Lung (tissue), 11 donors: ENCODE measurements at regions not wholly inside any gene's neighbourhood (a gene's known extent, or its start where the extent isn't known, plus 50 kb on each side); places are given as distances from the start of the nearest gene placed in this dataset.

Source experiments
- ATAC-seq: fragments of 200-7000 bp; cut with Tn5 transposase; one replicate; pipeline ENCODE4 v1.9.1; 2020; ENCODE audit warnings: moderate number of reproducible peaks; ENCODE audit not compliant: insufficient read depth, low FRiP score
- DNase-seq, 3 donors: peaks; one replicate each; pipeline ENCODE4 v3.0.0-alpha.2; 2013 to 2017
- H3K27ac ChIP-seq, 2 donors: one replicate each; pipeline ENCODE4 v1.5.1; 2013; ENCODE audit warnings: mild to moderate bottlenecking in 2 of 2, moderate library complexity in 2 of 2, control low read depth in 1 of 2, inconsistent platforms in 1 of 2, low read depth in 1 of 2, low read length in 1 of 2
- H3K27me3 ChIP-seq, 3 donors: one replicate each; pipeline ENCODE4 v1.5.1; 2013; ENCODE audit warnings: low read length in 2 of 3; ENCODE audit not compliant: control insufficient read depth in 3 of 3, insufficient read depth in 3 of 3
- H3K36me3 ChIP-seq, 4 donors: one replicate each; pipeline ENCODE4 v1.5.1; 2013; ENCODE audit warnings: low read length in 4 of 4, mild to moderate bottlenecking in 1 of 4, moderate library complexity in 1 of 4; ENCODE audit not compliant: control insufficient read depth in 4 of 4, insufficient read depth in 4 of 4
- H3K4me1 ChIP-seq, 5 donors: one replicate each; pipeline ENCODE4 v1.5.1; 2013; ENCODE audit warnings: low read length in 5 of 5, mild to moderate bottlenecking in 2 of 5, moderate library complexity in 1 of 5; ENCODE audit not compliant: control insufficient read depth in 5 of 5, insufficient read depth in 5 of 5
- H3K4me3 ChIP-seq: one replicate; pipeline ENCODE4 v1.5.1; 2013; ENCODE audit warnings: mild to moderate bottlenecking, control low read depth, moderate library complexity
- H3K9ac ChIP-seq, 2 donors: one replicate each; pipeline ENCODE4 v1.5.1; 2013; ENCODE audit warnings: low read length in 2 of 2, control low read depth in 1 of 2; ENCODE audit not compliant: insufficient read depth in 1 of 2
- H3K9me3 ChIP-seq, 4 donors: one replicate each; pipeline ENCODE4 v1.5.1; 2013; ENCODE audit warnings: low read length in 3 of 4, mild to moderate bottlenecking in 1 of 4, moderate library complexity in 1 of 4; ENCODE audit not compliant: control insufficient read depth in 4 of 4, insufficient read depth in 3 of 4
- WGBS, 2 donors: extraction: QIAGEN DNeasy Blood & Tissue Kit; methylation state at CpG; one replicate each; pipeline ENCODE4 v1.1.7; 2013; 5-methylcytosine and 5-hydroxymethylcytosine counted together
- TF ChIP-seq, protein P1 (sequence below): IDR thresholded peaks from 2 replicates; pipeline ENCODE4 v1.5.1; 2012; ENCODE audit warnings: mild to moderate bottlenecking; ENCODE audit errors: control extremely low read depth, extremely low read depth
- donor health status: control.
- donor health status: control.
- donor health status: Bipolar disorder and iron deficiency.
- donor health status: healthy.
- donor health status: DM: yes; HTN: yes; CAD: no.

DNA sequence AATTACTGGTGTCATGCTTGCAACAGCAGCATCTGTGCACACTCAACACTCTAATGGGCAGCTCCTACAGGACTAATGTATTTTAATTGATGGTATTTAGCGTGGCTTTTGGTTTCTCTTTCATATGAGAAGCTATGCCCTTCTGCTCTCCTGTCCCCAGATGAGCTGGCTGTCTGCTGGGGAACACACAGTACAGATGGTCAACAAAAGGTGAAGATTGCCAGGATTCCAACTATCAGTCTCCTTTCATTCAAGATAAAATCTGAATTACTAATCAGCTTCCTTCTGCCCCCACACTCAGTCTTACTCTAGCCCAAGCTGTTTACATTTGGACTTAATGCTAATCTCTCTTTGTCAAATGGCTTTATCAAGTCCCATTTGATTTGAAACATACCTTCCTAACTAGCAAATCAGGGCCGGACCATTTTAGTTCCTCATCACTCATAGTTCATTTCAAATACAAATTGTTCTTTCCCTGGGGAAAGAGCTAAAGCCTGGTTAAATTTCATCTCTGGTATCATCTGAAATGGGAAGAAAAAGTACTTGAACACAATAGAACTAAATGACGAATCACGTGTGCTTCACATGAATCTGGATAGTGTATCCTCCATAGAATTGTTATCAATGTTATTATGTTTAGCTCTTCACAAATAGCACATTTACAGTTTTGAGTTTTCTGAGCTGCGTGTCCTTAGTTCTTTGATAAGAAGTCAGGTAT, 988.0 kb downstream of the PCDH17 start:
- TF ChIP-seq, protein P1, sequence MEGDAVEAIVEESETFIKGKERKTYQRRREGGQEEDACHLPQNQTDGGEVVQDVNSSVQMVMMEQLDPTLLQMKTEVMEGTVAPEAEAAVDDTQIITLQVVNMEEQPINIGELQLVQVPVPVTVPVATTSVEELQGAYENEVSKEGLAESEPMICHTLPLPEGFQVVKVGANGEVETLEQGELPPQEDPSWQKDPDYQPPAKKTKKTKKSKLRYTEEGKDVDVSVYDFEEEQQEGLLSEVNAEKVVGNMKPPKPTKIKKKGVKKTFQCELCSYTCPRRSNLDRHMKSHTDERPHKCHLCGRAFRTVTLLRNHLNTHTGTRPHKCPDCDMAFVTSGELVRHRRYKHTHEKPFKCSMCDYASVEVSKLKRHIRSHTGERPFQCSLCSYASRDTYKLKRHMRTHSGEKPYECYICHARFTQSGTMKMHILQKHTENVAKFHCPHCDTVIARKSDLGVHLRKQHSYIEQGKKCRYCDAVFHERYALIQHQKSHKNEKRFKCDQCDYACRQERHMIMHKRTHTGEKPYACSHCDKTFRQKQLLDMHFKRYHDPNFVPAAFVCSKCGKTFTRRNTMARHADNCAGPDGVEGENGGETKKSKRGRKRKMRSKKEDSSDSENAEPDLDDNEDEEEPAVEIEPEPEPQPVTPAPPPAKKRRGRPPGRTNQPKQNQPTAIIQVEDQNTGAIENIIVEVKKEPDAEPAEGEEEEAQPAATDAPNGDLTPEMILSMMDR = no peak
- no peak overlapping the region for H3K27ac ChIP-seq
- H3K9me3 ChIP-seq = no peaks in the 10 kb centered on the region
- ATAC-seq (no peak), DNase-seq (peak in 2 of 3 donors; percentile 14 to 22)
- H3K36me3 ChIP-seq = no peaks in the 10 kb centered on the region
- no peak overlapping the region for H3K4me3 ChIP-seq
- no peak overlapping the region for H3K9ac ChIP-seq
- 59 to 75% methylated on average over 5 of the region's 5 CpGs for WGBS, 2 donors
- H3K4me1 ChIP-seq = peaks cover 0 to 11% (median 0%) of the 10 kb centered on the region in 5 donors
- no peaks in the 10 kb centered on the region for H3K27me3 ChIP-seq

DNA sequence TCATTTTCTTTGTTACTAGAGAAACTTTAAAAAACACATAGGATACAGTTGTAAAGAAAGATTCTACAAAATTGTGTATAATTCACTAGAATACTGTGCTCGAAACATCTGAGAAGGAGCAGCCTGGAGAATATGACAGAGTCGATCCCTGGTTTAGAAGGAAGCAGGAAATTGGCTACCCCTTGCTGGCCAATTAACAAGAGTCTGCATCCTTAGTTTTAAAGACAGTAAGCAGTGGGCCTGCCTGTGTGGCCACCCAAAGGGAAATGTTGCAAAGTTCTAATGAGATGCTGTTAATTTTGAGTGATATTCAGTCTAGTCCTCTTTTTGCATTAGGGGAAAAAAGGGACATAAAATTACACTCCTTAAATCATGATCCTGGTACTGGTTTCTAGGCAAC, 988.6 kb downstream of the PCDH17 start:
- TF ChIP-seq, protein P1 = no peak
- Histone ChIP-seq H3K27ac (no peak overlapping the region), H3K36me3 (no peaks in the 10 kb centered on the region), H3K27me3 (no peaks in the 10 kb centered on the region), H3K4me3 (no peak overlapping the region), H3K9ac (no peak overlapping the region), H3K4me1 (peaks cover 0 to 11% (median 0%) of the 10 kb centered on the region in 5 donors), H3K9me3 (peaks cover 0 to 3% (median 0%) of the 10 kb centered on the region in 4 donors)
- DNase-seq = peak in 2 of 3 donors; percentile 10 to 31
- ATAC-seq = no peak
- WGBS, 2 donors = 70 to 86% methylated on average over 2 of the region's 2 CpGs

DNA sequence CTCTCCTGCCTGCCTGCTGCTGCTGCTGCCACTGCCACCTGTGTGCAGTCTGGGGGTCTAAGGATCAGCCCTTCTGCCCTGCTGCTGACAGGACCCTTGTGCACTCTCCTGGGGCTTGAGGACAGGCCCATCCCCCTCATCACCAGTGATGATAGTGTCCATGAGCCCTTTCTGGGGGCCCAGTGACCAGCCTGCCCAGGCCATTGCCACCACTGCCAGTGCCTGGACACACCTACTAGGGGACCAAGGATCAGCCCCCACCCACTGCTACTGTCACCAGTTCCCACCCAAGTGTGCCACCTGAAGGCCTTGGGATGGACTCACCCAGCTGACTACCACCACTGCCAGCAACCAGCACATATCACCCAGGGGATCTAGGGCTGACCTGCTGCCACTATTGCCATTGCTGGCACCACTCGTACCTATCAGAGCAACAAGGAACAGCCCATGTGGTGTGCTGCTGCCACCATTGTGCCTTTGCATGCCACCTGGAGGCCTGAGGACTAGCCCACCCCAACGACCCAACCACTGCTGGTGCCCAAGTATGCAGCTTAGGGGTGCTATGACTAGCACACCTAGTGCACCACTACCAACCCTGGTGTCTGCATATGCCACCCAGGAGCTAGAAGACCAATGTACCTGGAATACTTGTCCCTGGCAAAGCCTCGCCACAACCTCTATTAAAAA, 994.3 kb downstream of the PCDH17 start:
- no peak overlapping the region for H3K4me3 ChIP-seq
- WGBS, 2 donors = 87 to 93% methylated on average over 3 of the region's 3 CpGs
- H3K9ac ChIP-seq = no peak overlapping the region
- DNase-seq (no peak), ATAC-seq (no peak)
- TF ChIP-seq, protein P1 = no peak
- peaks cover 0 to 14% (median 0%) of the 10 kb centered on the region in 4 donors for H3K9me3 ChIP-seq
- H3K27me3 ChIP-seq = no peaks in the 10 kb centered on the region
- no peaks in the 10 kb centered on the region for H3K36me3 ChIP-seq
- no peaks in the 10 kb centered on the region for H3K4me1 ChIP-seq
- H3K27ac ChIP-seq = no peak overlapping the region
